GM23248 (cell line): ENCODE measurements at regions not wholly inside any gene's neighbourhood (a gene's known extent, or its start where the extent isn't known, plus 50 kb on each side); places are given as distances from the start of the nearest gene placed in this dataset.

Experiments used
- DNase-seq: peaks from one replicate; pipeline ENCODE4 v3.0.0-alpha.2; 2015
- H2AFZ ChIP-seq: fragments of 200-600 bp; sonication (generic); 2 replicates; pipeline ENCODE4 v1.6.1; 2016; ENCODE audit warnings: antibody characterized with exemption
- H3F3A ChIP-seq: fragments of 200-600 bp; sonication (generic); 2 replicates; pipeline ENCODE4 v1.6.1; 2016; ENCODE audit warnings: mild to moderate bottlenecking, antibody characterized with exemption, mixed run types; ENCODE audit not compliant: insufficient read depth
- H3K27ac ChIP-seq: fragments of 200-600 bp; sonication (generic); 2 replicates; pipeline ENCODE4 v1.5.1; 2016; ENCODE audit warnings: mild to moderate bottlenecking
- H3K27me3 ChIP-seq: fragments of 200-600 bp; sonication (generic); replicated peaks from 2 replicates; pipeline ENCODE4 v1.6.1; 2016; ENCODE audit warnings: mild to moderate bottlenecking; ENCODE audit not compliant: insufficient read depth
- H3K36me3 ChIP-seq: fragments of 200-600 bp; sonication (generic); 2 replicates; pipeline ENCODE4 v1.6.1; 2016; ENCODE audit warnings: low read depth, mild to moderate bottlenecking
- H3K4me1 ChIP-seq: fragments of 200-600 bp; sonication (generic); 2 replicates; pipeline ENCODE4 v1.6.1; 2016; ENCODE audit warnings: mild to moderate bottlenecking; ENCODE audit not compliant: insufficient read depth
- H3K4me2 ChIP-seq: fragments of 200-600 bp; sonication (generic); one replicate; pipeline ENCODE4 v1.6.1; 2016; ENCODE audit warnings: mild to moderate bottlenecking; ENCODE audit not compliant: unreplicated experiment
- H3K4me3 ChIP-seq: fragments of 200-600 bp; sonication (generic); 2 replicates; pipeline ENCODE4 v1.5.1; 2016; ENCODE audit warnings: mild to moderate bottlenecking
- H3K79me2 ChIP-seq: fragments of 200-600 bp; sonication (generic); 2 replicates; pipeline ENCODE4 v1.6.1; 2016; ENCODE audit warnings: mild to moderate bottlenecking; ENCODE audit not compliant: insufficient read depth
- H3K9ac ChIP-seq: fragments of 200-600 bp; sonication (generic); 2 replicates; pipeline ENCODE4 v1.6.1; 2016; ENCODE audit warnings: mild to moderate bottlenecking
- H3K9me2 ChIP-seq: fragments of 200-600 bp; sonication (generic); 2 replicates; pipeline ENCODE4 v1.6.1; 2016; ENCODE audit warnings: mixed run types, mild to moderate bottlenecking, moderate library complexity; ENCODE audit not compliant: insufficient read depth
- H3K9me3 ChIP-seq: fragments of 200-600 bp; sonication (generic); one replicate; pipeline ENCODE4 v1.6.1; 2017; ENCODE audit warnings: low read depth
- H4K20me1 ChIP-seq: fragments of 200-600 bp; sonication (generic); 2 replicates; pipeline ENCODE4 v1.6.0; 2016; ENCODE audit not compliant: insufficient read depth
- EZH2 ChIP-seq: fragments of 200-600 bp; sonication (generic); IDR thresholded peaks from 2 replicates; pipeline ENCODE4 v1.6.1; 2018; ENCODE audit warnings: antibody characterized with exemption, mild to moderate bottlenecking; ENCODE audit not compliant: insufficient read depth, poor library complexity, severe bottlenecking
- EZH2phosphoT487 ChIP-seq: fragments of 200-600 bp; sonication (generic); IDR thresholded peaks from 2 replicates; pipeline ENCODE4 v1.6.1; 2018; ENCODE audit warnings: antibody characterized with exemption, moderate library complexity, mild to moderate bottlenecking, low read depth; ENCODE audit not compliant: insufficient read depth
- WGBS, 2 experiments: methylation state at CpG; one replicate each; pipeline ENCODE4 v1.1.6; 2015 to 2017; ENCODE audit warnings: low lambda C conversion rate in 2 of 2, low coverage in 1 of 2; ENCODE audit errors: missing lambda C conversion rate in 2 of 2; 5-methylcytosine and 5-hydroxymethylcytosine counted together
- in situ Hi-C: fragments of 300-500 bp; cut with MboI; formaldehyde crosslinking; loops from 2 replicates; pipeline ENCODE4 v1.15.0; 2020

DNA sequence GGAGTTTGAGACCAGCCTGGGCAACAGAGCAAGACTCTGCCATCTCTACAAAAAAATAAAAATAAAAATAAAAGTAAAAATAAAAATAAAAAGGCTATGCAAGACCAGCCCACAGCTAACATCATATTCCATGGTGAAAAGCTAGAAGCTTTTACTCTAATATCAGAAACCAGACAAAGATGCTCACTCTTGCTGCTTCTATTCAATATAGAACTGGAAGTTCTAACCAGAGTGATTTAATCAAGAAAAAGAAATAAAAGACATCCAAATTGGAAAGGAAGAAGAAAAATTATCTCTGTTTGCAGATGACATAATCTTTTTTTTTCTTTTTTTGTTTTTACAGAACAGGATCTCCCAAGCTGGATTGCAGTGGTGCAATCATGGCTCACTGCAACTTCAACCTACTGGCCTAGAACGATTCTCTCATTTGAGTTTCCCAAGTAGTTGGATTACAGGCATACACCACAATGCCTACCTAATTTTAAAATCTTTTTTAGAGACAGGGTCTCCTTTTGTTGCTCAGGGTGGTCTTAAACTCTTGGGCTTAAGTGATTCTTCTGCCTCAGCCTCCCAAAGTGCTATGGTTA, 100.7 kb upstream of the JAG1 start:
- H4K20me1 ChIP-seq, result no peaks in the 10 kb centered on the region
- no peak for TF ChIP-seq EZH2phosphoT487
- TF ChIP-seq EZH2, result no peak
- no peaks in the 10 kb centered on the region for H3F3A ChIP-seq
- H3K27ac ChIP-seq, result no peak overlapping the region
- H3K79me2 ChIP-seq, result no peaks in the 10 kb centered on the region
- no peaks in the 10 kb centered on the region; the same call in 1 of the 2 replicates for H3K27me3 ChIP-seq
- H3K4me1 ChIP-seq, result no peaks in the 10 kb centered on the region
- no peak for DNase-seq
- 32 to 42% methylated on average over 1 of the region's 1 CpG for WGBS, 2 experiments
- no peaks in the 10 kb centered on the region for H3K9me3 ChIP-seq
- H3K36me3 ChIP-seq, result no peaks in the 10 kb centered on the region
- no peak overlapping the region for H3K4me2 ChIP-seq
- no peak overlapping the region for H3K9ac ChIP-seq
- no peaks in the 10 kb centered on the region for H3K9me2 ChIP-seq
- H2AFZ ChIP-seq, result no peak overlapping the region
- no peak overlapping the region for H3K4me3 ChIP-seq
- in situ Hi-C loops, result no loop called here

DNA sequence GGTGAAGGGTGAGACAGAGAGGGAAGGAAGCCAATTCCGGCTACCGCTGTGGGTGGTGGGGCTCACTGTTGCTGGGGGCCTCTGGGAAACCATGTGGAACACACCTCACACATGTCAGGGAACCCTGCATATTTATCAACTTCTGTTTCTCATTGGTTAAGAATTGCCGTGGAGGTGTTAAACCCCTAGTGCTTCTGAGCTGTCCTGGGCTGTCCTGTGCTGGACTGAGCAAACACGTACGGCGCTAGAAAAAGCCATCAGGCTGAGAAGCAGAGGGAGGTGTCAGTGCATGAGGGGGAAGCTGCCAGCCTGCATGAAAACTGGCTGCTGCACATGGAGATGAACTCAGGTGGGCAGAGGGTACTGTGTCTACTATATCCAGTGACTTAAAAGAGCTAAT, 103.9 kb upstream of the JAG1 start:
- no peak overlapping the region for H3K4me2 ChIP-seq
- in situ Hi-C loops, result no loop called here
- H4K20me1 ChIP-seq, result no peaks in the 10 kb centered on the region
- TF ChIP-seq EZH2phosphoT487 (no peak), EZH2 (no peak)
- peaks cover 8% of the 10 kb centered on the region; the same call in 1 of the 2 replicates for H3K27me3 ChIP-seq
- H3K4me3 ChIP-seq, result no peak overlapping the region
- no peaks in the 10 kb centered on the region for H3F3A ChIP-seq
- H3K9ac ChIP-seq, result no peak overlapping the region
- H3K36me3 ChIP-seq, result no peaks in the 10 kb centered on the region
- H3K27ac ChIP-seq, result no peak overlapping the region
- DNase-seq, result no peak
- no peaks in the 10 kb centered on the region for H3K9me2 ChIP-seq
- no peaks in the 10 kb centered on the region for H3K79me2 ChIP-seq
- H3K4me1 ChIP-seq, result no peaks in the 10 kb centered on the region
- 93 to 95% methylated on average over 6 of the region's 6 CpGs for WGBS, 2 experiments
- no peaks in the 10 kb centered on the region for H3K9me3 ChIP-seq
- H2AFZ ChIP-seq, result no peak overlapping the region

DNA sequence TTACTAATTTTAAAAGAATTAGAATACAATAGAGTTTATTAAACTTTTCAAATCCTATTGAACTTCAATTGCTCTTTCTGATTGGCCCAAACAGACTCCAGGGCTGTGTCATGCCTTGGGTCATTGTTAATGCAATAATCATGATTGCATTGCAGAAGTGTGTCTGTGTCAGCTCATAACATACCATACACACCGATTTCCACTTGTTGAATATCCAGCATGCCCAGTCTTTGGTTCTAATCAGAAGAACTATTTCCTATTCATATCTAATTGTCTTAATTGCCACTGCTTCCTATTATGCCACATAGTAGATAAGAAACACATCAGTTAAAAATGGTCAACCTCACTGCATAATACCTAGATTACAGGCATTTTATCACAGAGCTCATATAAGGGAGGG, 106.1 kb upstream of the JAG1 start:
- no peak overlapping the region for H3K4me3 ChIP-seq
- 56 to 88% methylated on average over 1 of the region's 1 CpG for WGBS, 2 experiments
- 0 out of 2 replicates have a peak, but pooled peaks cover 8% of the 10 kb centered on the region for H3K27me3 ChIP-seq
- no peaks in the 10 kb centered on the region for H4K20me1 ChIP-seq
- no peak for TF ChIP-seq EZH2phosphoT487
- no peak for TF ChIP-seq EZH2
- H2AFZ ChIP-seq, result no peak overlapping the region
- H3K9me3 ChIP-seq, result no peaks in the 10 kb centered on the region
- no peaks in the 10 kb centered on the region for H3K9me2 ChIP-seq
- H3K4me1 ChIP-seq, result no peaks in the 10 kb centered on the region
- no peak overlapping the region for H3K9ac ChIP-seq
- no peak for DNase-seq
- in situ Hi-C loops, result no loop called here
- H3K36me3 ChIP-seq, result no peaks in the 10 kb centered on the region
- H3F3A ChIP-seq, result no peaks in the 10 kb centered on the region
- no peak overlapping the region for H3K4me2 ChIP-seq
- H3K79me2 ChIP-seq, result no peaks in the 10 kb centered on the region
- H3K27ac ChIP-seq, result no peak overlapping the region

DNA sequence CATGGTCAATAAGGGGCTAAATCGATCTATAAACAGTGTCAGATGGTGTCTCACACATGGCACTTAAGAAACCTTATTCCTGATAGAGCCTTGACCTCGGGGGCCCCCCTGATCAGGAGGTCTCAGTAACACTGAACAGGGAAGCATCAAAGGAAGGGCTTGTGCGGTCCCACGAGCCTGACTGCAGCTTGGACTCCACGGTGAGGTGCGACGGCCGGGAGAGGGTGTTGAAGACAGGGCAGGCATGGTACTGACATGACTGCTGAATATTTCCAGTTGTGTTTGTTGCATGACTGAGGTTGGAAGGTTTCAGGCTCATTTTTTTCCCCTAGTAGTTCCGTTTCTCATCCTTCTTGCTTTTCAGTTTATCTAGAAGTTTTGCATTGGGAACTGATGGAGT, 107.1 kb upstream of the JAG1 start:
- TF ChIP-seq EZH2phosphoT487 (no peak), EZH2 (no peak)
- Histone ChIP-seq H3K27me3 (0 out of 2 replicates have a peak, but pooled peaks cover 14% of the 10 kb centered on the region), H3F3A (no peaks in the 10 kb centered on the region), H3K4me3 (no peak overlapping the region), H3K4me2 (no peak overlapping the region), H3K79me2 (no peaks in the 10 kb centered on the region), H3K4me1 (no peaks in the 10 kb centered on the region), H3K9ac (no peak overlapping the region), H3K9me3 (no peaks in the 10 kb centered on the region), H4K20me1 (no peaks in the 10 kb centered on the region), H3K36me3 (no peaks in the 10 kb centered on the region), H2AFZ (no peak overlapping the region), H3K9me2 (no peaks in the 10 kb centered on the region), H3K27ac (no peak overlapping the region)
- in situ Hi-C loops, result no loop called here
- 54 to 57% methylated on average over 9 of the region's 9 CpGs for WGBS, 2 experiments
- DNase-seq, result no peak
